ENCODE measurements at regions not wholly inside any gene's neighbourhood (a gene's known extent, or its start where the extent isn't known, plus 50 kb on each side); places are given as distances from the start of the nearest gene placed in this dataset.

DNA sequence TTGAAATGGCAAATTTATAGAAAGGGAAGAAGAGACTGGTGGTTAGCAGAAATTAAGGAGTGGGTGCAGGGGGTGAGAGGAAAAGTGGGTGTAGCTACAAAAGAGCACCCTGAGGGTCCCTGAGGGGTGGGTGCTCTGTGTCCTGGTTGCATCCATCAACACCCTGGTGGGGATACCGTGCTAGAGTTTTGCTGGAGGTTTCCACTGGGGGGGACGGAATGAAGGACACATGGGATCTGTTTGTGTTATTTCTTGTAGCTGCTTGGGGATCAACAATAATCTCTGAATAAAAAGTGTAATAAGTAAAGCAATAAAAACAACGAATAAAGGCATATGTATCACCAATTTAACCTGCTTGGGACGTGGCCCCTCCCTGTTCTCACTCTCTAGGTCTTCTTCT lies 175.3 kb downstream of the KIF26A start:
- TF ChIP-seq POLR2A (IDR thresholded peaks at IDR 0.05): no peak
- no peak for TF ChIP-seq EP300 (IDR thresholded peaks at IDR 0.05; ENCODE audit: low read depth)
- TF ChIP-seq, protein P1, sequence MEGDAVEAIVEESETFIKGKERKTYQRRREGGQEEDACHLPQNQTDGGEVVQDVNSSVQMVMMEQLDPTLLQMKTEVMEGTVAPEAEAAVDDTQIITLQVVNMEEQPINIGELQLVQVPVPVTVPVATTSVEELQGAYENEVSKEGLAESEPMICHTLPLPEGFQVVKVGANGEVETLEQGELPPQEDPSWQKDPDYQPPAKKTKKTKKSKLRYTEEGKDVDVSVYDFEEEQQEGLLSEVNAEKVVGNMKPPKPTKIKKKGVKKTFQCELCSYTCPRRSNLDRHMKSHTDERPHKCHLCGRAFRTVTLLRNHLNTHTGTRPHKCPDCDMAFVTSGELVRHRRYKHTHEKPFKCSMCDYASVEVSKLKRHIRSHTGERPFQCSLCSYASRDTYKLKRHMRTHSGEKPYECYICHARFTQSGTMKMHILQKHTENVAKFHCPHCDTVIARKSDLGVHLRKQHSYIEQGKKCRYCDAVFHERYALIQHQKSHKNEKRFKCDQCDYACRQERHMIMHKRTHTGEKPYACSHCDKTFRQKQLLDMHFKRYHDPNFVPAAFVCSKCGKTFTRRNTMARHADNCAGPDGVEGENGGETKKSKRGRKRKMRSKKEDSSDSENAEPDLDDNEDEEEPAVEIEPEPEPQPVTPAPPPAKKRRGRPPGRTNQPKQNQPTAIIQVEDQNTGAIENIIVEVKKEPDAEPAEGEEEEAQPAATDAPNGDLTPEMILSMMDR (IDR thresholded peaks at IDR 0.05): no peak
- no peak for TF ChIP-seq POLR2AphosphoS5 (IDR thresholded peaks at IDR 0.05)
- 73 to 79% methylated on average over 3 to 4 of the region's 4 CpGs for WGBS, 2 donors (ENCODE audit: low coverage in 1 of 2)
- intact Hi-C loops (cut with DNase I; ENCODE audit: low total_unique reads): no loop called here
- H3K27me3 ChIP-seq: no peaks in the 10 kb centered on the region
- H3K4me1 ChIP-seq: peaks cover 0 to 11% (median 4%) of the 10 kb centered on the region in 4 donors
- no peaks in the 10 kb centered on the region for H3K9me3 ChIP-seq
- no peaks in the 10 kb centered on the region for H3K36me3 ChIP-seq
- no peak for DNase-seq
- H3K27ac ChIP-seq: no peak overlapping the region
- no peak overlapping the region for H3K4me3 ChIP-seq
- in situ Hi-C loops (cut with MboI; ENCODE audit: low pct_ligation_motif_present in 1 of 4, low pct_unique_long_range_greater_than_20kb in 1 of 4, low sequenced_read_pairs in 3 of 4): no loop called here

DNA sequence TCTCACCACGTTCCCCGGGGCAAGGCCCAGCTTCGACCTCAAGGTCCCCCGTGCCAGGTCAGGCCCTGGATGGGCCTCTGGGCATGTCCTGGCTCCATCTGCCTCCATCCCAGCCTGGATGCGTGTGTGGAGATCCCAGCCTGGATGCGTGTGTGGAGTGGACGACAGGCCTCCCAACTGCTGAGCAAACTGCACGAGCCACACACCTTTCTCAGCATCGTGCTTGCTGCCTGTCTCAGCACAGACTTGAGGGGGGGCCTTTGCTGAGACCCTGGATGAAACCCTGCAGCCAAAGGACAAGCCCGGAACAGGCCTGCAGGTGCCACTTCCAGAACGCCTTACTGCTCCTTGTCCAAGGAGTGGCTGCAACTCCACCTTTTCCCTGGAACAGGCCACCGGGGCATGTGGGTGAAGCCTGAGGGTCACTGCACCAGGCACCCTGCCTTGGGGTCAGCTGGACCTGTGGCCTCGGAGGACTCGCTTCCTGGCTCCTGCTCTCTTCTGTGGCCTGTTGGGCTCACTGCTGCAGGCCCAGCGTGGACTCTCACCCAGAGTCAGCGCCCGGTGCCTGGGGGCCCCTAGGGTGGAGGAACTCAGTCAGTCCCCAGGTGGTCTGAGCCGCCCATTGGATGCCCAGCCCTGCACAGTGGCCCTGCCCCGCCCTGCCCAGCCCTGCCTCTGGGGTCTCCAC lies 176.0 kb downstream of the KIF26A start:
- Histone ChIP-seq H3K36me3 (no peaks in the 10 kb centered on the region), H3K27ac (no peak overlapping the region), H3K4me1 (peaks cover 0 to 11% (median 4%) of the 10 kb centered on the region in 4 donors), H3K27me3 (no peaks in the 10 kb centered on the region), H3K9me3 (no peaks in the 10 kb centered on the region), H3K4me3 (no peak overlapping the region)
- 80% methylated on average over 19 of the region's 19 CpGs; no CpG with 5 or more reads in 1 of the 2 donors for WGBS, 2 donors (ENCODE audit: low coverage in 1 of 2)
- intact Hi-C loops (cut with DNase I; ENCODE audit: low total_unique reads): no loop called here
- in situ Hi-C loops (cut with MboI; ENCODE audit: low pct_ligation_motif_present in 1 of 4, low pct_unique_long_range_greater_than_20kb in 1 of 4, low sequenced_read_pairs in 3 of 4): no loop called here
- DNase-seq: no peak
- TF ChIP-seq POLR2A (IDR thresholded peaks at IDR 0.05) (no peak), POLR2AphosphoS5 (IDR thresholded peaks at IDR 0.05) (no peak)

DNA sequence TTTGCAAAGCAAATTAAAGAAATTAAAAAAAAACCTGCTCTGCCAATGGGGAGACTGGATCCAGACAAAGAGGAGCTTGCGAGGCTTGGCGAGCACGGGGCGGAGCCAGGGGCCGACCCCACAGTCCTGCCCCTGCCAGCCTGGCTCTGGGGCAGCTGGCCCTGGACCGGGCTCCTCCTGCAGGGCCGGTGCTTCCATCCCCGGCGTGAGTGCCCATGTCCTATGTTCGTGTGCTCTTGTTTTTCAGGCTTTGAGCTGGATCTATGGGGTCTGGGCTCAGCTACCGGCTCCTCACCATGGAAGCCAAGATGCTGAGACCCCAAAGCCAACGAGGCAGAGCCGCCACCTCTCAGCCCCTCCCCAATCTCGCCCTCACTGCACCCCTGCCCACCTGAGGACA lies 176.8 kb downstream of the KIF26A start:
- Histone ChIP-seq H3K9me3 (no peaks in the 10 kb centered on the region), H3K4me1 (peaks cover 0 to 11% (median 4%) of the 10 kb centered on the region in 4 donors), H3K27ac (no peak overlapping the region), H3K4me3 (no peak overlapping the region), H3K36me3 (no peaks in the 10 kb centered on the region), H3K27me3 (no peaks in the 10 kb centered on the region)
- intact Hi-C loops (cut with DNase I; ENCODE audit: low total_unique reads): no loop called here
- DNase-seq: no peak
- in situ Hi-C loops (cut with MboI; ENCODE audit: low pct_ligation_motif_present in 1 of 4, low pct_unique_long_range_greater_than_20kb in 1 of 4, low sequenced_read_pairs in 3 of 4): no loop called here
- 75 to 86% methylated on average over 4 to 14 of the region's 14 CpGs for WGBS, 2 donors (ENCODE audit: low coverage in 1 of 2)
- TF ChIP-seq POLR2AphosphoS5 (IDR thresholded peaks at IDR 0.05) (no peak), POLR2A (IDR thresholded peaks at IDR 0.05) (no peak), EP300 (IDR thresholded peaks at IDR 0.05; ENCODE audit: low read depth) (no peak)
- TF ChIP-seq, protein P1 (IDR thresholded peaks at IDR 0.05): no peak

DNA sequence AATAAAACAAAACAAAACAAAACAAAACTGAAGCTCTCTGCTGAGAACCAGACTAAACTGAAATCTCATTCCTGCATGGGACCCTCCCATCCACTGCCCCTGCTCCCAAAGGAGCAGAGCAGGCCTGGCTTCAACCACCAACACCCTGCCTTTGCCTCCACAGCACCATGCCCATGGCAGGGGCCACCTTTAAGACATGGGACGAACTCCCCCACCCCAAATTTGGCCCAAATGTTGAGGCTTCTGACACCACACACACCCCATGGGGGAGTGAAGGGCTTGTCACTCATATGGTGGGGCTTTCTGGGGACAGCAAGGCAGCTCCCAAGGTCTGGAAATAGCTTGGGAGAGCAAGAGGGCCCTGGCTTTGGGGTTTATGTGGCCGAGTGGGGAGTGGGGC lies 177.2 kb downstream of the KIF26A start:
- H3K4me1 ChIP-seq: peaks cover 0 to 14% (median 6%) of the 10 kb centered on the region in 4 donors
- TF ChIP-seq, protein P1 (IDR thresholded peaks at IDR 0.05): no peak
- TF ChIP-seq POLR2A (IDR thresholded peaks at IDR 0.05): no peak
- no peak for TF ChIP-seq EP300 (IDR thresholded peaks at IDR 0.05; ENCODE audit: low read depth)
- TF ChIP-seq POLR2AphosphoS5 (IDR thresholded peaks at IDR 0.05): no peak
- H3K36me3 ChIP-seq: no peaks in the 10 kb centered on the region
- no peaks in the 10 kb centered on the region for H3K27me3 ChIP-seq
- no peaks in the 10 kb centered on the region for H3K9me3 ChIP-seq
- peak overlapping the region in 1 of 4 donors; percentile 27 for H3K27ac ChIP-seq
- no peak overlapping the region for H3K4me3 ChIP-seq
- in situ Hi-C loops (cut with MboI; ENCODE audit: low pct_ligation_motif_present in 1 of 4, low pct_unique_long_range_greater_than_20kb in 1 of 4, low sequenced_read_pairs in 3 of 4): no loop called here
- DNase-seq: no peak
- intact Hi-C loops (cut with DNase I; ENCODE audit: low total_unique reads): no loop called here
- WGBS, 2 donors (ENCODE audit: low coverage in 1 of 2): 80% methylated on average over 2 of the region's 2 CpGs; no CpG with 5 or more reads in 1 of the 2 donors
